Right lobe of liver (tissue), 6 donors: ENCODE measurements at regions not wholly inside any gene's neighbourhood (a gene's known extent, or its start where the extent isn't known, plus 50 kb on each side); places are given as distances from the start of the nearest gene placed in this dataset.

Source experiments
- ATAC-seq, 4 donors: fragments of 200-7000 bp; cut with Tn5 transposase; one replicate each; pipeline ENCODE4 v1.9.1; 2020; ENCODE audit warnings: mild to moderate bottlenecking in 4 of 4, moderate library complexity in 4 of 4
- DNase-seq, 3 donors: peaks; one replicate each; pipeline ENCODE4 v3.0.0-alpha.2; 2020
- H3K27ac ChIP-seq, 3 donors: fragments of 200-600 bp; one replicate each; pipeline ENCODE4 v1.8.0; 2022
- H3K27me3 ChIP-seq, 2 donors: fragments of 200-600 bp; one replicate each; pipeline ENCODE4 v1.8.0; 2022
- H3K36me3 ChIP-seq, 4 donors: fragments of 200-600 bp; sonication (generic) in 1 of 4; one replicate each; pipeline versions ENCODE4 v1.5.1 to v1.8.0; 2017 to 2022; ENCODE audit warnings: control low read depth in 1 of 4
- H3K4me1 ChIP-seq, 4 donors: fragments of 200-600 bp; sonication (generic) in 1 of 4; one replicate each; pipeline versions ENCODE4 v1.5.1 to v1.8.0; 2017 to 2022; ENCODE audit warnings: control low read depth in 1 of 4
- H3K4me3 ChIP-seq, 3 donors: fragments of 200-600 bp; one replicate each; pipeline ENCODE4 v1.8.0; 2022
- H3K9me3 ChIP-seq, 4 donors: fragments of 200-600 bp; sonication (generic) in 1 of 4; one replicate each; pipeline versions ENCODE4 v1.5.1 to v1.8.0; 2017 to 2022; ENCODE audit warnings: control low read depth in 1 of 4
- CTCF ChIP-seq, 4 donors: fragments of 200-600 bp in 3 of 4; fragments of 450-650 bp in 1 of 4; IDR thresholded peaks; one replicate each; pipeline versions ENCODE4 v1.5.1 to v1.8.0; 2016 to 2022; ENCODE audit warnings: antibody characterized with exemption in 4 of 4, mild to moderate bottlenecking in 2 of 4
- POLR2A ChIP-seq: fragments of 450-650 bp; IDR thresholded peaks from one replicate; pipeline ENCODE4 v1.6.1; 2017; ENCODE audit warnings: antibody characterized with exemption, mild to moderate bottlenecking
- WGBS: methylation state at CpG from one replicate; pipeline ENCODE4 v1.1.6; 2018; ENCODE audit warnings: low coverage, low lambda C conversion rate; ENCODE audit not compliant: insufficient coverage; ENCODE audit errors: missing lambda C conversion rate; 5-methylcytosine and 5-hydroxymethylcytosine counted together
- intact Hi-C, 2 donors: fragments of 100-400 bp; cut with DNase I; formaldehyde crosslinking; loops; one replicate each; pipeline versions ENCODE4 v1.11.2 to v1.14.1; 2022
- donor health status: DM: no; HTN: yes; CAD: no.
- donor health status: DM: no; HTN: no; CAD: no.
- donor health status: DM: no; HTN: no; CAD: no.
- donor health status: DM: no; HTN: yes; CAD: no.
- donor health status: DM: no; HTN: yes; CAD: no.

- Histone ChIP-seq H3K4me3 (no peak overlapping the region), H3K4me1 (no peaks in the 10 kb centered on the region), H3K36me3 (no peaks in the 10 kb centered on the region), H3K9me3 (no peaks in the 10 kb centered on the region), H3K27ac (no peak overlapping the region), H3K27me3 (no peaks in the 10 kb centered on the region)
- TF ChIP-seq CTCF (IDR thresholded peaks at IDR 0.05) = no peak
- TF ChIP-seq POLR2A = no peak
- DNase-seq = no peak
- WGBS = 39% methylated on average over 7 of the region's 7 CpGs
- intact Hi-C loops = no loop called here
- no peak for ATAC-seq
Observed at GRCh38 chr10:10047426-10047825, 970.2 kb upstream of the CELF2 start.

GRCh38 chr10:10053051-10053450 lies 964.6 kb upstream of the CELF2 start:
- Histone ChIP-seq H3K4me3 (no peak overlapping the region), H3K27ac (no peak overlapping the region), H3K4me1 (no peaks in the 10 kb centered on the region), H3K27me3 (no peaks in the 10 kb centered on the region), H3K36me3 (no peaks in the 10 kb centered on the region), H3K9me3 (no peaks in the 10 kb centered on the region)
- TF ChIP-seq POLR2A (no peak), CTCF (IDR thresholded peaks at IDR 0.05) (no peak)
- intact Hi-C loops = no loop called here
- no peak for DNase-seq
- no peak for ATAC-seq
- WGBS = 60% methylated on average over 9 of the region's 9 CpGs

GRCh38 chr10:10054466-10054865 lies 963.2 kb upstream of the CELF2 start:
- no peaks in the 10 kb centered on the region for H3K36me3 ChIP-seq
- intact Hi-C loops = no loop called here
- ATAC-seq (no peak), DNase-seq (no peak)
- TF ChIP-seq POLR2A (no peak), CTCF (IDR thresholded peaks at IDR 0.05) (no peak)
- WGBS = 30% methylated on average over 7 of the region's 7 CpGs
- H3K4me1 ChIP-seq = no peaks in the 10 kb centered on the region
- H3K27ac ChIP-seq = no peak overlapping the region
- no peaks in the 10 kb centered on the region for H3K9me3 ChIP-seq
- no peaks in the 10 kb centered on the region for H3K27me3 ChIP-seq
- no peak overlapping the region for H3K4me3 ChIP-seq

GRCh38 chr10:10055656-10056442 lies 961.8 kb upstream of the CELF2 start:
- WGBS = 29% methylated on average over 4 of the region's 4 CpGs
- intact Hi-C loops = no loop called here
- TF ChIP-seq POLR2A = no peak
- TF ChIP-seq CTCF (IDR thresholded peaks at IDR 0.05) = no peak
- ATAC-seq = no peak
- Histone ChIP-seq H3K4me1 (no peaks in the 10 kb centered on the region), H3K4me3 (no peak overlapping the region), H3K27ac (no peak overlapping the region), H3K9me3 (no peaks in the 10 kb centered on the region), H3K36me3 (no peaks in the 10 kb centered on the region), H3K27me3 (no peaks in the 10 kb centered on the region)
- DNase-seq = no peak
